H1 (cell line): ENCODE measurements at regions not wholly inside any gene's neighbourhood (a gene's known extent, or its start where the extent isn't known, plus 50 kb on each side); places are given as distances from the start of the nearest gene placed in this dataset.
"Not testable (repeated sequence)": the region's sequence is repeated elsewhere in the genome, so short reads cannot be mapped to it uniquely, and the experiment has no call there.

ENCODE experiments used
- CTCF ChIA-PET: fragments of 300-600 bp; sonication (Branson Sonifier 250); formaldehyde crosslinking; loops from one replicate; lab custom pipeline; 2021; ENCODE audit not compliant: partially characterized antibody; lab: Charles Lee
- POLR2A ChIA-PET: fragments of 300-600 bp; sonication (Branson Sonifier 250); formaldehyde crosslinking; loops from one replicate; lab custom pipeline; 2021; ENCODE audit warnings: inconsistent platforms; ENCODE audit not compliant: partially characterized antibody; lab: Charles Lee
- DNase-seq, 2 experiments: peaks; one replicate each; pipeline versions ENCODE4 v3.0.0 to v3.0.0-alpha.2; 2010 to 2022; ENCODE audit warnings: low spot score in 2 of 2, low read depth in 1 of 2, mixed read lengths in 1 of 2
- FAIRE-seq: peaks from 2 replicates; lab custom pipeline; 2011; peaks lifted over from hg19 to GRCh38; lab: Jason Lieb, UNC
- H2AFZ ChIP-seq: 2 replicates; pipeline ENCODE4 v1.8.1; 2012; ENCODE audit warnings: low read length, inconsistent platforms
- H2AK5ac ChIP-seq: 2 replicates; pipeline ENCODE4 v1.6.1; 2013; ENCODE audit warnings: low read depth, low read length
- H2BK120ac ChIP-seq: replicated peaks from 2 replicates; pipeline ENCODE3; 2013; ENCODE audit warnings: low read depth, low read length, inconsistent platforms
- H2BK12ac ChIP-seq: 2 replicates; pipeline ENCODE4 v1.6.1; 2013; ENCODE audit warnings: low read depth, low read length
- H2BK15ac ChIP-seq: 2 replicates; pipeline ENCODE4 v1.6.1; 2013; ENCODE audit warnings: low read length
- H2BK20ac ChIP-seq: 2 replicates; pipeline ENCODE4 v1.6.1; 2013; ENCODE audit warnings: low read length
- H2BK5ac ChIP-seq: 2 replicates; pipeline ENCODE4 v1.6.1; 2013; ENCODE audit warnings: low read depth, low read length
- H3K14ac ChIP-seq: 2 replicates; pipeline ENCODE4 v1.6.1; 2013; ENCODE audit warnings: inconsistent platforms; ENCODE audit not compliant: insufficient read length
- H3K18ac ChIP-seq: 2 replicates; pipeline ENCODE4 v1.6.1; 2013; ENCODE audit warnings: low read length; ENCODE audit errors: extremely low read depth
- H3K23ac ChIP-seq: 2 replicates; pipeline ENCODE4 v1.6.1; 2013; ENCODE audit warnings: inconsistent platforms; ENCODE audit not compliant: insufficient read length
- H3K23me2 ChIP-seq: 2 replicates; pipeline ENCODE4 v1.6.1; 2013; ENCODE audit warnings: low read depth, low read length
- H3K27ac ChIP-seq: 2 replicates; pipeline ENCODE4 v1.6.1; 2011; ENCODE audit warnings: low read depth, low read length, inconsistent platforms
- H3K27me3 ChIP-seq, 4 experiments: replicated peaks in 1 of 4; 1 replicate in 1 of 4; 2 replicates in 3 of 4; pipeline versions ENCODE4 v1.6.1 to v1.8.1; 2011 to 2013; ENCODE audit warnings: low read length in 3 of 4, mild to moderate bottlenecking in 3 of 4, inconsistent platforms in 2 of 4, mixed read lengths in 2 of 4, moderate library complexity in 1 of 4; ENCODE audit not compliant: control insufficient read depth in 3 of 4, insufficient read depth in 3 of 4; ENCODE audit errors: extremely low read depth in 1 of 4
- H3K36me3 ChIP-seq, 4 experiments: 2 replicates each; pipeline versions ENCODE4 v1.6.1 to v1.8.1; 2011 to 2013; ENCODE audit warnings: mild to moderate bottlenecking in 4 of 4, low read length in 3 of 4, moderate library complexity in 2 of 4, control low read depth in 1 of 4, inconsistent platforms in 1 of 4; ENCODE audit not compliant: insufficient read depth in 4 of 4, control insufficient read depth in 2 of 4
- H3K4ac ChIP-seq: replicated peaks from 2 replicates; pipeline ENCODE3; 2013; ENCODE audit warnings: low read length, low read depth, mixed read lengths, inconsistent platforms; ENCODE audit not compliant: insufficient read length
- H3K4me1 ChIP-seq, 4 experiments: replicated peaks in 1 of 4; 1 replicate in 1 of 4; 2 replicates in 3 of 4; pipeline versions ENCODE4 v1.6.1 to v1.8.1; 2011 to 2013; ENCODE audit warnings: low read length in 3 of 4, inconsistent platforms in 2 of 4, mixed read lengths in 1 of 4; ENCODE audit not compliant: insufficient read depth in 4 of 4, control insufficient read depth in 3 of 4
- H3K4me2 ChIP-seq, 2 experiments: 2 replicates each; pipeline versions ENCODE4 v1.6.1 to v1.8.1; 2011 to 2013; ENCODE audit warnings: low read depth in 2 of 2, low read length in 2 of 2, control low read depth in 1 of 2, inconsistent platforms in 1 of 2, mild to moderate bottlenecking in 1 of 2; ENCODE audit not compliant: insufficient read depth in 1 of 2
- H3K4me3 ChIP-seq, 4 experiments: fragments of 200-600, 300-600 bp in 1 of 4; sonication (generic), shearing (Covaris generic), sonication (Bioruptor Twin) in 1 of 4; 2 replicates each; pipeline versions ENCODE4 v1.5.1 to v1.8.1; 2011 to 2016; ENCODE audit warnings: low read length in 4 of 4, low read depth in 3 of 4, control low read depth in 2 of 4, inconsistent platforms in 2 of 4, mild to moderate bottlenecking in 2 of 4, mixed read lengths in 1 of 4, moderate library complexity in 1 of 4; ENCODE audit not compliant: insufficient read depth in 2 of 4; ENCODE audit errors: extremely low read depth in 1 of 4
- H3K56ac ChIP-seq: replicated peaks from 2 replicates; pipeline ENCODE3; 2013; ENCODE audit warnings: low read depth, mild to moderate bottlenecking, mixed read lengths, low read length, inconsistent platforms; ENCODE audit not compliant: insufficient read length
- H3K79me1 ChIP-seq: 2 replicates; pipeline ENCODE4 v1.6.1; 2013; ENCODE audit warnings: low read depth, low read length, control low read depth
- H3K79me2 ChIP-seq, 2 experiments: 2 replicates each; pipeline versions ENCODE4 v1.6.1 to v1.8.1; 2012 to 2013; ENCODE audit warnings: low read length in 2 of 2, mild to moderate bottlenecking in 2 of 2, inconsistent platforms in 1 of 2; ENCODE audit not compliant: insufficient read depth in 2 of 2, control insufficient read depth in 1 of 2
- H3K9ac ChIP-seq, 4 experiments: replicated peaks in 1 of 4; 1 replicate in 1 of 4; 2 replicates in 3 of 4; pipeline versions ENCODE4 v1.6.1 to v1.8.1; 2011 to 2013; ENCODE audit warnings: low read depth in 3 of 4, low read length in 3 of 4, control low read depth in 2 of 4, mild to moderate bottlenecking in 2 of 4, moderate library complexity in 2 of 4, inconsistent platforms in 1 of 4; ENCODE audit errors: extremely low read depth in 1 of 4
- H3K9me3 ChIP-seq, 2 experiments: 2 replicates each; pipeline versions ENCODE4 v1.6.1 to v1.8.1; 2012 to 2013; ENCODE audit warnings: mild to moderate bottlenecking in 2 of 2, moderate library complexity in 2 of 2, control low read depth in 1 of 2, inconsistent platforms in 1 of 2, low read depth in 1 of 2, low read length in 1 of 2, mixed read lengths in 1 of 2; ENCODE audit not compliant: insufficient read depth in 2 of 2
- H4K20me1 ChIP-seq, 2 experiments: replicated peaks in 1 of 2; 2 replicates each; pipeline versions ENCODE3 to v1.8.1; 2011 to 2013; ENCODE audit warnings: inconsistent platforms in 2 of 2, low read length in 2 of 2, mild to moderate bottlenecking in 1 of 2; ENCODE audit not compliant: insufficient read depth in 2 of 2, control insufficient read depth in 1 of 2
- H4K5ac ChIP-seq: 2 replicates; pipeline ENCODE4 v1.6.1; 2013; ENCODE audit warnings: low read length, low read depth, mixed read lengths, inconsistent platforms; ENCODE audit not compliant: insufficient read length
- H4K8ac ChIP-seq: 2 replicates; pipeline ENCODE4 v1.8.0; 2013; ENCODE audit warnings: mild to moderate bottlenecking, moderate library complexity, low read length, inconsistent platforms; ENCODE audit not compliant: insufficient read depth; ENCODE audit errors: extremely low read depth
- H4K91ac ChIP-seq: replicated peaks from 2 replicates; pipeline ENCODE3; 2013; ENCODE audit warnings: low read length, mixed read lengths, inconsistent platforms; ENCODE audit not compliant: insufficient read length
- BACH1 ChIP-seq: IDR thresholded peaks from 2 replicates; pipeline ENCODE4 v1.6.1; 2012; ENCODE audit warnings: low read length, improper control_type of control experiment
- WGBS, 2 experiments: shearing (Covaris generic) in 1 of 2; methylation state at CpG; one replicate each; pipeline versions ENCODE4 v1.1.6 to v1.1.7; 2013 to 2015; ENCODE audit warnings: low lambda C conversion rate in 2 of 2, mixed read lengths in 2 of 2, inconsistent platforms in 1 of 2, low coverage in 1 of 2, missing lambda C conversion rate in 1 of 2; ENCODE audit not compliant: insufficient replicate concordance in 2 of 2, insufficient coverage in 1 of 2, insufficient read length in 1 of 2; ENCODE audit errors: extremely low coverage in 1 of 2, missing lambda C conversion rate in 1 of 2; 5-methylcytosine and 5-hydroxymethylcytosine counted together

DNA sequence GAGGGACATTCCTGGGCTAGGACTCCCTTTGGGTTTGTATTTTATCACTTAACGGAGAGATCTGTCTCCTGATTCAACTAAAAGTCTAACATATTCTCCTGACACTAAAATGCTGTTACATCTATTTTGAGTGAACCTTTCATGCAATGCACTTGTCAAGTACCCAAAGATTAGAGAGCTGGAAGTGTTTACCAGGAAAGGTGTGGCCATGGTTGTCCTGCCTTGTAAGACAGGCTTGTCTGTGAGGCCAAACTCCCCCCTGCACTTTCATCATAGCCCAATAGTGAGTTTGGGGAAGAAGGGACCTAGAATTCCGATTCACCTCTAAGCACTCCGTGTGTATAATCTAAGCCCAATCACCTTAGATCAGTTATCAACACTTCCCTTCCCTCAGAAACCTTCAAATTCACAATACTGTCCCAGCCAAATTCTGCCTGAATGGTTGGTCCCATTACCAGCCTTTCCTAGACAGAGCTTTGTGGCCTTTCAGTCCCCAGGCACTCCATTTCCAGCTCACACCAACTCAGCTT is 162.6 kb upstream of the NAMPT start:
- peaks cover 14 to 16% of the 10 kb centered on the region in 2 experiments; a peak in 3 of 4 replicates for H3K9me3 ChIP-seq
- no peak overlapping the region for H3K4ac ChIP-seq
- no peaks in the 10 kb centered on the region for H3K79me1 ChIP-seq
- H2AK5ac ChIP-seq: no peak overlapping the region
- no peak overlapping the region for H2BK12ac ChIP-seq
- no peak overlapping the region for H4K5ac ChIP-seq
- no peak overlapping the region for H3K4me2 ChIP-seq
- no peaks in the 10 kb centered on the region for H3K4me1 ChIP-seq
- no peak overlapping the region for H3K4me3 ChIP-seq
- CTCF ChIA-PET: interaction anchor here (1.5 kb wide), 1 partner anchor 22 kb away, joined by 4 read pairs; no protein-coding TSS in a partner anchor
- H3K27ac ChIP-seq: no peak overlapping the region
- H4K8ac ChIP-seq: no peak overlapping the region
- no peak overlapping the region for H3K23ac ChIP-seq
- no peak for FAIRE-seq
- no peaks in the 10 kb centered on the region for H4K20me1 ChIP-seq
- POLR2A ChIA-PET: no interaction called here
- H2BK20ac ChIP-seq: no peak overlapping the region
- no peak overlapping the region for H2BK5ac ChIP-seq
- H3K18ac ChIP-seq: no peak overlapping the region
- H2BK120ac ChIP-seq: no peak overlapping the region
- TF ChIP-seq BACH1: no peak
- H3K36me3 ChIP-seq: no peaks in the 10 kb centered on the region; a peak in 1 of 8 replicates
- no peaks in the 10 kb centered on the region for H3K79me2 ChIP-seq
- no peak overlapping the region for H2AFZ ChIP-seq
- H3K14ac ChIP-seq: no peak overlapping the region
- H3K9ac ChIP-seq: no peak overlapping the region
- no peaks in the 10 kb centered on the region for H3K27me3 ChIP-seq
- H2BK15ac ChIP-seq: no peak overlapping the region
- WGBS, 2 experiments: 91% methylated on average over 3 of the region's 3 CpGs; no CpG with 5 or more reads in 1 of the 2 experiments
- no peak for DNase-seq
- H3K56ac ChIP-seq: no peak overlapping the region
- H4K91ac ChIP-seq: no peak overlapping the region
- H3K23me2 ChIP-seq: no peaks in the 10 kb centered on the region; the same call in 1 of the 2 replicates

GRCh38 chr7:106445366-106445765 is 160.6 kb upstream of the NAMPT start:
- CTCF ChIA-PET: interaction anchor here (0.5 kb wide), 1 partner anchor 1325 kb away, joined by 3 read pairs; no protein-coding TSS in a partner anchor
- POLR2A ChIA-PET: not testable (repeated sequence)

More at GRCh38 chr7:106445366-106445765, 160.6 kb upstream of the NAMPT start:
- not testable (repeated sequence) for H2BK120ac ChIP-seq, H2BK20ac ChIP-seq, H4K20me1 ChIP-seq, H3K9ac ChIP-seq, H3K4me1 ChIP-seq, FAIRE-seq, H3K79me1 ChIP-seq, H3K56ac ChIP-seq, H2AFZ ChIP-seq, H3K27ac ChIP-seq, H3K4ac ChIP-seq, H2BK5ac ChIP-seq, H2BK15ac ChIP-seq, H3K18ac ChIP-seq, DNase-seq, H3K23me2 ChIP-seq, H3K4me3 ChIP-seq, H3K9me3 ChIP-seq, H3K23ac ChIP-seq, H3K36me3 ChIP-seq, H4K8ac ChIP-seq, H4K91ac ChIP-seq, H3K27me3 ChIP-seq, H2AK5ac ChIP-seq, H2BK12ac ChIP-seq, H3K79me2 ChIP-seq, H4K5ac ChIP-seq, H3K4me2 ChIP-seq, H3K14ac ChIP-seq
